H1 (cell line): ENCODE measurements at regions not wholly inside any gene's neighbourhood (a gene's known extent, or its start where the extent isn't known, plus 50 kb on each side); places are given as distances from the start of the nearest gene placed in this dataset.

Source experiments
- ASH2L ChIP-seq: fragments of 200-600, 300-600 bp; sonication (generic); IDR thresholded peaks from one replicate; pipeline ENCODE4 v1.7.1; 2017; ENCODE audit warnings: low read length
- CHD2 ChIP-seq: IDR thresholded peaks from 2 replicates; pipeline ENCODE4 v1.6.1; 2012; ENCODE audit warnings: low read length, improper control_type of control experiment
- GTF2F1 ChIP-seq: IDR thresholded peaks from 2 replicates; pipeline ENCODE4 v1.6.1; 2012; ENCODE audit warnings: low read depth, low read length, improper control_type of control experiment, borderline replicate concordance
- HDAC6 ChIP-seq: IDR thresholded peaks from one replicate; pipeline ENCODE4 v1.7.1; 2012; ENCODE audit warnings: low read depth, mild to moderate bottlenecking, inconsistent platforms, low read length, moderate library complexity
- POU5F1 ChIP-seq: IDR thresholded peaks from 2 replicates; pipeline ENCODE4 v1.6.1; 2011; ENCODE audit warnings: low read depth, mild to moderate bottlenecking, low read length, moderate library complexity
- SIRT6 ChIP-seq: IDR thresholded peaks from one replicate; pipeline ENCODE4 v1.7.1; 2012; ENCODE audit warnings: low read length, inconsistent platforms
- SP2 ChIP-seq: IDR thresholded peaks from 2 replicates; pipeline ENCODE4 v1.6.1; 2012; ENCODE audit warnings: mild to moderate bottlenecking, low read length, inconsistent platforms
- TBP ChIP-seq: IDR thresholded peaks from 2 replicates; pipeline ENCODE4 v1.6.1; 2011; ENCODE audit warnings: low read depth, low read length, improper control_type of control experiment
- TCF12 ChIP-seq: IDR thresholded peaks from 2 replicates; pipeline ENCODE4 v1.6.1; 2011; ENCODE audit warnings: low read depth, mild to moderate bottlenecking, low read length
- YY1 ChIP-seq: IDR thresholded peaks from 2 replicates; pipeline ENCODE4 v1.6.1; 2011; ENCODE audit warnings: low read depth, mild to moderate bottlenecking, low read length

- TF ChIP-seq GTF2F1 (no peak), YY1 (no peak), TCF12 (no peak), POU5F1 (no peak), HDAC6 (no peak), ASH2L (no peak), SP2 (no peak), TBP (no peak), CHD2 (no peak), SIRT6 (no peak)
Measured at GRCh38 chr7:114812570-114812969, 109.3 kb upstream of the MDFIC start (continued).
